ENCODE measurements at regions not wholly inside any gene's neighbourhood (a gene's known extent, or its start where the extent isn't known, plus 50 kb on each side); places are given as distances from the start of the nearest gene placed in this dataset.

DNA sequence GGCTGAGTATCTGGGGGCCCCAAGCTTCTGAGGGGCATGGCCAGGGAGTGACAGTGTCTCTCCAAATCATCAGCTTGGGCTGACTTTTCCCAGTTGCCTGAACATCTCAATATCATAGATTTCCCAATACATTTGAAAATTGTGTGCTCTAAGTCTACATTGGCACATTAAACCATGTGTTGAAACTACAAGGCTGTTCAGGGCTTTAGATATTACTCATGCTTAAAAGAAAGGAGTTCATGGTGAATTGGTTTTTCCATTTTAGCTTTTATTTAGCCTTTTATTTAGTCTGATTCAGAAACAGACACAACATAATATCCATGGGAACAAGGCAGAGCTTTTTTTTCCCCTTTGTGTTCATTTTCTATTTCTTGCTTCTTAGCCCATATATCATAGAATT lies 49.9 kb upstream of the GALR1 start:
- no peak for TF ChIP-seq POLR2A (IDR thresholded peaks at IDR 0.05)
- TF ChIP-seq, protein P1, sequence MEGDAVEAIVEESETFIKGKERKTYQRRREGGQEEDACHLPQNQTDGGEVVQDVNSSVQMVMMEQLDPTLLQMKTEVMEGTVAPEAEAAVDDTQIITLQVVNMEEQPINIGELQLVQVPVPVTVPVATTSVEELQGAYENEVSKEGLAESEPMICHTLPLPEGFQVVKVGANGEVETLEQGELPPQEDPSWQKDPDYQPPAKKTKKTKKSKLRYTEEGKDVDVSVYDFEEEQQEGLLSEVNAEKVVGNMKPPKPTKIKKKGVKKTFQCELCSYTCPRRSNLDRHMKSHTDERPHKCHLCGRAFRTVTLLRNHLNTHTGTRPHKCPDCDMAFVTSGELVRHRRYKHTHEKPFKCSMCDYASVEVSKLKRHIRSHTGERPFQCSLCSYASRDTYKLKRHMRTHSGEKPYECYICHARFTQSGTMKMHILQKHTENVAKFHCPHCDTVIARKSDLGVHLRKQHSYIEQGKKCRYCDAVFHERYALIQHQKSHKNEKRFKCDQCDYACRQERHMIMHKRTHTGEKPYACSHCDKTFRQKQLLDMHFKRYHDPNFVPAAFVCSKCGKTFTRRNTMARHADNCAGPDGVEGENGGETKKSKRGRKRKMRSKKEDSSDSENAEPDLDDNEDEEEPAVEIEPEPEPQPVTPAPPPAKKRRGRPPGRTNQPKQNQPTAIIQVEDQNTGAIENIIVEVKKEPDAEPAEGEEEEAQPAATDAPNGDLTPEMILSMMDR (IDR thresholded peaks at IDR 0.05) = no peak
